ENCODE measurements at regions not wholly inside any gene's neighbourhood (a gene's known extent, or its start where the extent isn't known, plus 50 kb on each side); places are given as distances from the start of the nearest gene placed in this dataset.

DNA sequence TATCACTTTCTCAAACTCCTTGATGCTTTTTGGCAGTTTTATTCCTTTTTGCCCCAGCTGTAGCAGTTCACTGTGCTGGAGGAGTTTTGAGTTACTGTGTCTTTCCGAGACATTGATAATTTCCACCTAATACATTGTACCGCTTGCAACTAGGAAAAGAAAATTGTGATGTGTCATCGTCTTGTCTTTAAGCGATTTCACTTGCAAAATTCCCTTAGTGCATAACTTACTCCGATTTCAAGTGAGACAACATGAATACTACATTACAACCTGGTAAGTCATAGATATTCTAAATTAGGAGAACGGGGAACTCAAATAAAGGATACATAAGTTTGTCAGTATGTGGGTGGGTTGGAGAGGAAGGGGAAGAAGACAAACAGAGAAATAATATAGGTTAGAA, 340.5 kb upstream of the KYNU start:
- TF ChIP-seq EZH2phosphoT487 (IDR thresholded peaks at IDR 0.05; ENCODE audit: borderline replicate concordance, low read depth) (no peak), CTCF (IDR thresholded peaks at IDR 0.05) (no peak), NRF1 (IDR thresholded peaks at IDR 0.05; ENCODE audit: low read depth, low read length) (no peak), POLR2AphosphoS5 (IDR thresholded peaks at IDR 0.05; ENCODE audit: low read depth, low read length) (no peak), GATA2 (CRISPR knock-in tag; IDR thresholded peaks at IDR 0.05) (no peak), GABPA (IDR thresholded peaks at IDR 0.05; ENCODE audit: low read depth) (no peak), YY1 (IDR thresholded peaks at IDR 0.05; ENCODE audit: low read depth) (no peak), SIN3A (IDR thresholded peaks at IDR 0.05; ENCODE audit: borderline replicate concordance, low read depth, low read length) (no peak), JUND (IDR thresholded peaks at IDR 0.05) (no peak), TAF1 (IDR thresholded peaks at IDR 0.05; ENCODE audit: borderline replicate concordance, low read depth, low read length) (no peak), TCF12 (IDR thresholded peaks at IDR 0.05) (no peak), MEF2A (IDR thresholded peaks at IDR 0.05; ENCODE audit: borderline replicate concordance, low read depth) (no peak), RXRA (IDR thresholded peaks at IDR 0.05; ENCODE audit: borderline replicate concordance, low read depth) (no peak)
- TF ChIP-seq, protein P1, sequence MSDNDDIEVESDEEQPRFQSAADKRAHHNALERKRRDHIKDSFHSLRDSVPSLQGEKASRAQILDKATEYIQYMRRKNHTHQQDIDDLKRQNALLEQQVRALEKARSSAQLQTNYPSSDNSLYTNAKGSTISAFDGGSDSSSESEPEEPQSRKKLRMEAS (IDR thresholded peaks at IDR 0.05; ENCODE audit: low read depth): no peak
